Endothelial cell (in vitro differentiated cells): ENCODE measurements at regions not wholly inside any gene's neighbourhood (a gene's known extent, or its start where the extent isn't known, plus 50 kb on each side); places are given as distances from the start of the nearest gene placed in this dataset.

Source experiments
- DNase-seq: peaks from one replicate; pipeline ENCODE4 v3.0.0; 2021; ENCODE audit warnings: low spot score
- H3K27ac Mint-ChIP-seq: one replicate; pipeline ENCODE4 v1.8.0; 2021; ENCODE audit warnings: mixed read lengths, inconsistent platforms; ENCODE audit not compliant: unreplicated experiment
- H3K27me3 Mint-ChIP-seq: one replicate; pipeline ENCODE4 v1.8.0; 2021; ENCODE audit warnings: mild to moderate bottlenecking, moderate library complexity, mixed read lengths, inconsistent platforms; ENCODE audit not compliant: unreplicated experiment
- H3K36me3 Mint-ChIP-seq: one replicate; pipeline ENCODE4 v1.8.0; 2021; ENCODE audit warnings: mild to moderate bottlenecking, low read depth, mixed read lengths, inconsistent platforms; ENCODE audit not compliant: unreplicated experiment
- H3K4me1 Mint-ChIP-seq: one replicate; pipeline ENCODE4 v1.8.0; 2021; ENCODE audit warnings: mild to moderate bottlenecking, mixed read lengths, inconsistent platforms; ENCODE audit not compliant: unreplicated experiment
- H3K4me3 Mint-ChIP-seq: one replicate; pipeline ENCODE4 v1.8.0; 2021; ENCODE audit warnings: mild to moderate bottlenecking, mixed read lengths, inconsistent platforms; ENCODE audit not compliant: unreplicated experiment
- H3K9me3 Mint-ChIP-seq: one replicate; pipeline ENCODE4 v1.8.0; 2021; ENCODE audit warnings: mixed read lengths, inconsistent platforms; ENCODE audit not compliant: unreplicated experiment
- TF ChIP-seq, protein P1 (sequence below): fragments of 200-600 bp; sonication (generic); IDR thresholded peaks from one replicate; pipeline ENCODE4 v1.5.0; 2021; ENCODE audit warnings: antibody characterized with exemption; ENCODE audit not compliant: unreplicated experiment

DNA sequence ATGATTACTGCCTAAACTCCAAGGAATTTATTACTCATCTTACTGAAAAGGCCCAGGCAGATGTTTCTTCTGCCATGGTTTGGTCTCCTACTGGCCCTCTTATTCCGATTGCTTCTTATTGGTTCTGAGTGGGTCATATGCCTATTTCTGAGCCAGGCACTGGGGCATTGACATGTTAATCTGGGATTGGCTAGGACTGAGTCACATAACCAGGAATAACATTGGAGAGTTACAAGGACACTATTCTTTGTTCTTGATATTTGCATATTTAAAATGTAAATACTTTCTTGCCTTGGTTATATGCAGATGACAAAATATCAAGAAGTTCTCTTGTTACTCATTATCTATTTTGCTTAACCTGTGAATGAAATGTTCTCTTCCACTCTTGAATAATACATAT is 534.4 kb upstream of the SLC39A10 start:
- Mint-ChIP-seq H3K4me1 (no peaks in the 10 kb centered on the region), H3K4me3 (no peak overlapping the region), H3K36me3 (no peaks in the 10 kb centered on the region), H3K27ac (no peak overlapping the region), H3K9me3 (no peaks in the 10 kb centered on the region), H3K27me3 (peaks cover 2% of the 10 kb centered on the region)
- TF ChIP-seq, protein P1, sequence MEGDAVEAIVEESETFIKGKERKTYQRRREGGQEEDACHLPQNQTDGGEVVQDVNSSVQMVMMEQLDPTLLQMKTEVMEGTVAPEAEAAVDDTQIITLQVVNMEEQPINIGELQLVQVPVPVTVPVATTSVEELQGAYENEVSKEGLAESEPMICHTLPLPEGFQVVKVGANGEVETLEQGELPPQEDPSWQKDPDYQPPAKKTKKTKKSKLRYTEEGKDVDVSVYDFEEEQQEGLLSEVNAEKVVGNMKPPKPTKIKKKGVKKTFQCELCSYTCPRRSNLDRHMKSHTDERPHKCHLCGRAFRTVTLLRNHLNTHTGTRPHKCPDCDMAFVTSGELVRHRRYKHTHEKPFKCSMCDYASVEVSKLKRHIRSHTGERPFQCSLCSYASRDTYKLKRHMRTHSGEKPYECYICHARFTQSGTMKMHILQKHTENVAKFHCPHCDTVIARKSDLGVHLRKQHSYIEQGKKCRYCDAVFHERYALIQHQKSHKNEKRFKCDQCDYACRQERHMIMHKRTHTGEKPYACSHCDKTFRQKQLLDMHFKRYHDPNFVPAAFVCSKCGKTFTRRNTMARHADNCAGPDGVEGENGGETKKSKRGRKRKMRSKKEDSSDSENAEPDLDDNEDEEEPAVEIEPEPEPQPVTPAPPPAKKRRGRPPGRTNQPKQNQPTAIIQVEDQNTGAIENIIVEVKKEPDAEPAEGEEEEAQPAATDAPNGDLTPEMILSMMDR, result no peak
- DNase-seq, result no peak

DNA sequence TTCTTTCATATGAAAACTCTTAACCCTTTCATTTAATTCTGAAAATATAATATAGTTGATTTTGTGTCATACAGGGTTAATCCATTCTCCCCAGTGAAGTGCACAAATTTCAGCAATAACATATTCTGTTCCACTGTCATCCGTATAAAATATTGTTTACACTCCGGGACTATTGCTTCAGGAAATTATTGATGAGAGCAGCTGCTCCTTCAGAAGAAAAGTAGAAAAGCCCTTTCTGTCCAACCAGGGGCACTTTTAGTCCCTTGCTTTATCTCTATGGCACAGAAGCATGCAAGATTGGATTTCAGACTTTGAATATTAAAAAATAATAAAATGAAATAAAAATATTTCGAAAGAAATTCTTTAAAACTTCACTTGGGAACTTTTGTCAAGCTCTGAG is 535.7 kb upstream of the SLC39A10 start:
- Mint-ChIP-seq H3K4me1 (no peaks in the 10 kb centered on the region), H3K36me3 (no peaks in the 10 kb centered on the region), H3K9me3 (no peaks in the 10 kb centered on the region), H3K4me3 (no peak overlapping the region), H3K27me3 (peaks cover 2% of the 10 kb centered on the region), H3K27ac (no peak overlapping the region)
- TF ChIP-seq, protein P1, result no peak
- DNase-seq, result no peak

GRCh38 chr2:195119231-195119630 is 537.8 kb upstream of the SLC39A10 start:
- DNase-seq, result no peak
- Mint-ChIP-seq H3K27ac (no peak overlapping the region), H3K27me3 (peaks cover under 1% of the 10 kb centered on the region), H3K4me3 (no peak overlapping the region), H3K4me1 (no peaks in the 10 kb centered on the region), H3K36me3 (no peaks in the 10 kb centered on the region), H3K9me3 (no peaks in the 10 kb centered on the region)
- TF ChIP-seq, protein P1, result no peak

- TF ChIP-seq, protein P1, result no peak
- H3K9me3 Mint-ChIP-seq, result peaks cover 6% of the 10 kb centered on the region
- DNase-seq, result no peak
- H3K4me3 Mint-ChIP-seq, result no peak overlapping the region
- H3K27me3 Mint-ChIP-seq, result no peaks in the 10 kb centered on the region
- H3K4me1 Mint-ChIP-seq, result no peaks in the 10 kb centered on the region
- no peak overlapping the region for H3K27ac Mint-ChIP-seq
- no peaks in the 10 kb centered on the region for H3K36me3 Mint-ChIP-seq
Measured at GRCh38 chr2:195118276-195118675, 538.8 kb upstream of the SLC39A10 start.

- H3K4me1 Mint-ChIP-seq, result no peaks in the 10 kb centered on the region
- H3K27ac Mint-ChIP-seq, result no peak overlapping the region
- H3K27me3 Mint-ChIP-seq, result no peaks in the 10 kb centered on the region
- no peak overlapping the region for H3K4me3 Mint-ChIP-seq
- DNase-seq, result no peak
- no peaks in the 10 kb centered on the region for H3K36me3 Mint-ChIP-seq
- peaks cover 7% of the 10 kb centered on the region for H3K9me3 Mint-ChIP-seq
- TF ChIP-seq, protein P1, result no peak
Measured at GRCh38 chr2:195117011-195117410, 540.0 kb upstream of the SLC39A10 start.
